Liver (tissue), 8 donors: ENCODE measurements at regions not wholly inside any gene's neighbourhood (a gene's known extent, or its start where the extent isn't known, plus 50 kb on each side); places are given as distances from the start of the nearest gene placed in this dataset.

Experiments used
- DNase-seq: peaks from one replicate; pipeline ENCODE4 v3.0.0-alpha.2; 2017; ENCODE audit warnings: low spot score
- H3K27ac ChIP-seq, 2 donors: one replicate each; pipeline ENCODE4 v1.7.0; 2013; ENCODE audit warnings: inconsistent platforms in 2 of 2, low read length in 2 of 2, control low read depth in 1 of 2, low read depth in 1 of 2, mild to moderate bottlenecking in 1 of 2
- H3K27me3 ChIP-seq, 4 donors: one replicate each; pipeline versions ENCODE4 v1.6.1 to v1.7.0; 2013; ENCODE audit warnings: low read length in 3 of 4, inconsistent platforms in 1 of 4, mild to moderate bottlenecking in 1 of 4, moderate library complexity in 1 of 4; ENCODE audit not compliant: control insufficient read depth in 4 of 4, insufficient read depth in 4 of 4
- H3K36me3 ChIP-seq, 4 donors: one replicate each; pipeline versions ENCODE4 v1.6.1 to v1.7.0; 2013; ENCODE audit warnings: low read length in 3 of 4, mild to moderate bottlenecking in 3 of 4, low read depth in 1 of 4, moderate library complexity in 1 of 4; ENCODE audit not compliant: control insufficient read depth in 4 of 4, insufficient read depth in 3 of 4
- H3K4me1 ChIP-seq, 4 donors: one replicate each; pipeline versions ENCODE4 v1.6.1 to v1.7.0; 2013; ENCODE audit warnings: low read length in 3 of 4, mild to moderate bottlenecking in 3 of 4, moderate library complexity in 1 of 4; ENCODE audit not compliant: control insufficient read depth in 4 of 4, insufficient read depth in 4 of 4
- H3K4me3 ChIP-seq, 3 donors: one replicate each; pipeline versions ENCODE4 v1.6.1 to v1.7.0; 2013; ENCODE audit warnings: low read length in 3 of 3, control low read depth in 1 of 3, low read depth in 1 of 3, mild to moderate bottlenecking in 1 of 3
- H3K9ac ChIP-seq, 2 donors: one replicate each; pipeline ENCODE4 v1.7.0; 2013; ENCODE audit warnings: low read length in 2 of 2, mild to moderate bottlenecking in 2 of 2, moderate library complexity in 2 of 2, control low read depth in 1 of 2, low read depth in 1 of 2
- H3K9me3 ChIP-seq, 4 donors: one replicate each; pipeline versions ENCODE4 v1.6.1 to v1.7.0; 2013; ENCODE audit warnings: low read length in 3 of 4; ENCODE audit not compliant: control insufficient read depth in 4 of 4
- ATF3 ChIP-seq: IDR thresholded peaks from 2 replicates; pipeline ENCODE4 v1.6.1; 2016; ENCODE audit warnings: antibody characterized with exemption
- CTCF ChIP-seq: fragments of 150-350 bp; IDR thresholded peaks from 2 replicates; pipeline ENCODE4 v1.5.1; 2017; ENCODE audit warnings: improper control_type of control experiment, low read depth, low read length; ENCODE audit not compliant: missing input control
- EGR1 ChIP-seq, 2 donors: IDR thresholded peaks; 2 replicates each; pipeline ENCODE4 v1.6.1; 2016 to 2018; ENCODE audit warnings: antibody characterized with exemption in 2 of 2, low read depth in 2 of 2
- FOXA1 ChIP-seq: IDR thresholded peaks from 2 replicates; pipeline ENCODE4 v1.6.1; 2016; ENCODE audit warnings: antibody characterized with exemption
- FOXA2 ChIP-seq: IDR thresholded peaks from 2 replicates; pipeline ENCODE4 v1.6.1; 2016; ENCODE audit warnings: antibody characterized with exemption
- GABPA ChIP-seq, 2 donors: IDR thresholded peaks in 1 of 2; conservative IDR thresholded peaks in 1 of 2; 2 replicates each; pipeline ENCODE4 v1.6.1; 2016; ENCODE audit warnings: antibody characterized with exemption in 2 of 2, mild to moderate bottlenecking in 1 of 2, moderate library complexity in 1 of 2
- HNF4A ChIP-seq, 2 donors: conservative IDR thresholded peaks; 2 replicates each; pipeline ENCODE4 v1.6.1; 2016; ENCODE audit warnings: antibody characterized with exemption in 2 of 2, mild to moderate bottlenecking in 2 of 2
- HNF4G ChIP-seq: IDR thresholded peaks from 2 replicates; pipeline ENCODE4 v1.6.1; 2016; ENCODE audit warnings: antibody characterized with exemption
- JUND ChIP-seq, 2 donors: IDR thresholded peaks; 2 replicates each; pipeline ENCODE4 v1.6.1; 2016; ENCODE audit warnings: antibody characterized with exemption in 2 of 2
- MAX ChIP-seq: IDR thresholded peaks from 2 replicates; pipeline ENCODE4 v1.6.1; 2016; ENCODE audit warnings: antibody characterized with exemption
- NR2F2 ChIP-seq: IDR thresholded peaks from 2 replicates; pipeline ENCODE4 v1.6.1; 2016; ENCODE audit warnings: antibody characterized with exemption
- RAD21 ChIP-seq, 2 donors: IDR thresholded peaks; 2 replicates each; pipeline ENCODE4 v1.6.1; 2016; ENCODE audit warnings: antibody characterized with exemption in 2 of 2, mild to moderate bottlenecking in 2 of 2
- REST ChIP-seq: IDR thresholded peaks from 2 replicates; pipeline ENCODE4 v1.6.1; 2016; ENCODE audit warnings: antibody characterized with exemption, mild to moderate bottlenecking
- RXRA ChIP-seq, 2 donors: IDR thresholded peaks; 2 replicates each; pipeline ENCODE4 v1.6.1; 2017 to 2018; ENCODE audit warnings: antibody characterized with exemption in 2 of 2, mild to moderate bottlenecking in 1 of 2
- SP1 ChIP-seq: IDR thresholded peaks from 2 replicates; pipeline ENCODE4 v1.6.1; 2018; ENCODE audit warnings: antibody characterized with exemption, mild to moderate bottlenecking
- TAF1 ChIP-seq: conservative IDR thresholded peaks from 2 replicates; pipeline ENCODE4 v1.6.1; 2016; ENCODE audit warnings: antibody characterized with exemption, mild to moderate bottlenecking
- YY1 ChIP-seq: IDR thresholded peaks from 2 replicates; pipeline ENCODE4 v1.6.1; 2016; ENCODE audit warnings: antibody characterized with exemption, mild to moderate bottlenecking
- ZBTB33 ChIP-seq: IDR thresholded peaks from 2 replicates; pipeline ENCODE4 v1.6.1; 2016; ENCODE audit warnings: antibody characterized with exemption
- WGBS: extraction: QIAGEN DNeasy Blood & Tissue Kit; methylation state at CpG from one replicate; pipeline ENCODE4 v1.1.7; 2013; 5-methylcytosine and 5-hydroxymethylcytosine counted together
- donor health status: healthy.
- donor health status: healthy.
- donor health status: healthy.
- donor health status: healthy.
- donor health status: healthy.

- no peak for TF ChIP-seq CTCF
- no peak for TF ChIP-seq JUND (IDR thresholded peaks at IDR 0.05)
- TF ChIP-seq ATF3, result no peak
- TF ChIP-seq GABPA (IDR thresholded peaks at IDR 0.05 in 1 of 2, conservative IDR thresholded peaks at IDR 0.05 in 1 of 2), result no peak
Observed at GRCh38 chr21:18931237-18931636, 527.7 kb upstream of the TMPRSS15 start (continued).

GRCh38 chr21:18937337-18937736, 533.8 kb upstream of the TMPRSS15 start:
- no peaks in the 10 kb centered on the region for H3K27me3 ChIP-seq
- no peaks in the 10 kb centered on the region for H3K9me3 ChIP-seq
- no peak overlapping the region for H3K4me3 ChIP-seq
- TF ChIP-seq GABPA (IDR thresholded peaks at IDR 0.05 in 1 of 2, conservative IDR thresholded peaks at IDR 0.05 in 1 of 2) (no peak), REST (no peak), HNF4G (no peak), SP1 (no peak), ZBTB33 (no peak), JUND (IDR thresholded peaks at IDR 0.05) (no peak), HNF4A (conservative IDR thresholded peaks at IDR 0.05) (no peak), NR2F2 (no peak), CTCF (no peak), FOXA1 (no peak), EGR1 (IDR thresholded peaks at IDR 0.05; ENCODE audit: low read depth in 2 of 2) (no peak), TAF1 (no peak), ATF3 (no peak), RXRA (IDR thresholded peaks at IDR 0.05) (no peak), YY1 (no peak), FOXA2 (no peak), RAD21 (IDR thresholded peaks at IDR 0.05) (no peak), MAX (no peak)
- H3K27ac ChIP-seq, result no peak overlapping the region
- DNase-seq, result no peak
- WGBS, result 72% methylated on average over 7 of the region's 7 CpGs
- H3K36me3 ChIP-seq, result no peaks in the 10 kb centered on the region
- no peaks in the 10 kb centered on the region for H3K4me1 ChIP-seq
- H3K9ac ChIP-seq, result no peak overlapping the region
